ENCODE measurements at regions not wholly inside any gene's neighbourhood (a gene's known extent, or its start where the extent isn't known, plus 50 kb on each side); places are given as distances from the start of the nearest gene placed in this dataset.

GRCh38 chr1:147466543-147466942, 74.8 kb upstream of the BCL9 start:
- Histone ChIP-seq H3K4me1 (ENCODE audit: control insufficient read depth in 1 of 2, low read depth in 2 of 2) (no peaks in the 10 kb centered on the region), H3K4me3 (no peak overlapping the region), H3K27me3 (replicated peaks; ENCODE audit: insufficient read depth) (no peaks in the 10 kb centered on the region), H3K27ac (no peak overlapping the region), H3K36me3 (no peaks in the 10 kb centered on the region), H3K9me3 (no peaks in the 10 kb centered on the region)
- ATAC-seq (ENCODE audit: insufficient number of reproducible peaks, low FRiP score, low read depth) (no peak), DNase-seq (ENCODE audit: low spot score) (no peak)
- TF ChIP-seq CTCF (IDR thresholded peaks at IDR 0.05), result no peak

GRCh38 chr1:147470079-147470478, 71.2 kb upstream of the BCL9 start:
- no peaks in the 10 kb centered on the region for H3K9me3 ChIP-seq
- TF ChIP-seq CTCF (IDR thresholded peaks at IDR 0.05), result no peak
- H3K27me3 ChIP-seq (replicated peaks; ENCODE audit: insufficient read depth), result no peaks in the 10 kb centered on the region
- H3K36me3 ChIP-seq, result no peaks in the 10 kb centered on the region
- DNase-seq (ENCODE audit: low spot score), result no peak
- ATAC-seq (ENCODE audit: insufficient number of reproducible peaks, low FRiP score, low read depth), result no peak
- no peak overlapping the region for H3K27ac ChIP-seq
- no peak overlapping the region for H3K4me3 ChIP-seq
- H3K4me1 ChIP-seq (ENCODE audit: control insufficient read depth in 1 of 2, low read depth in 2 of 2), result no peaks in the 10 kb centered on the region

DNA sequence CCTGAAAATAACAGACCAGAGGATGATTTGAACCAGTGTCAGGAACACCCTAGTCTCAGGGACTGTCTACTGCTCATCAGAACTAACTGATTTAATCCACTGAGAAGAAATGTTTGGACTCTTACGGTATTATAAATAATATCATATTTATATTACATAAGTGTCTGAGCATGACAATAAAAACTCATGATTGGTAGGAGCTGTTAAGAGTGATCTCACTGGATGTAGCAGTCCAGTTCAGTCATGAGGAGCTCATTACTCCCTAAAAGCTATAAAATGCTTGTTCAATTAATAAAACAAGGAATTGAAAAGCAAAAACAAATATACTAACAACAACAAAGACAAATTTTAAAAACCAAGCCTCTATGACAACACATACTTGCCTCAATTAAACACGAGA, 68.8 kb upstream of the BCL9 start:
- Histone ChIP-seq H3K36me3 (no peaks in the 10 kb centered on the region), H3K9me3 (no peaks in the 10 kb centered on the region), H3K27ac (no peak overlapping the region), H3K4me1 (ENCODE audit: control insufficient read depth in 1 of 2, low read depth in 2 of 2) (no peaks in the 10 kb centered on the region), H3K27me3 (replicated peaks; ENCODE audit: insufficient read depth) (no peaks in the 10 kb centered on the region), H3K4me3 (no peak overlapping the region)
- ATAC-seq (ENCODE audit: insufficient number of reproducible peaks, low FRiP score, low read depth) (no peak), DNase-seq (ENCODE audit: low spot score) (no peak)
- TF ChIP-seq CTCF (IDR thresholded peaks at IDR 0.05), result no peak

GRCh38 chr1:147472966-147473732, 68.2 kb upstream of the BCL9 start:
- H3K27me3 ChIP-seq (replicated peaks; ENCODE audit: insufficient read depth), result no peaks in the 10 kb centered on the region
- no peak for TF ChIP-seq CTCF (IDR thresholded peaks at IDR 0.05)
- H3K4me1 ChIP-seq (ENCODE audit: control insufficient read depth in 1 of 2, low read depth in 2 of 2), result no peaks in the 10 kb centered on the region
- DNase-seq (ENCODE audit: low spot score) (no peak), ATAC-seq (ENCODE audit: insufficient number of reproducible peaks, low FRiP score, low read depth) (no peak)
- H3K9me3 ChIP-seq, result no peaks in the 10 kb centered on the region
- H3K27ac ChIP-seq, result no peak overlapping the region
- H3K4me3 ChIP-seq, result no peak overlapping the region
- H3K36me3 ChIP-seq, result no peaks in the 10 kb centered on the region

DNA sequence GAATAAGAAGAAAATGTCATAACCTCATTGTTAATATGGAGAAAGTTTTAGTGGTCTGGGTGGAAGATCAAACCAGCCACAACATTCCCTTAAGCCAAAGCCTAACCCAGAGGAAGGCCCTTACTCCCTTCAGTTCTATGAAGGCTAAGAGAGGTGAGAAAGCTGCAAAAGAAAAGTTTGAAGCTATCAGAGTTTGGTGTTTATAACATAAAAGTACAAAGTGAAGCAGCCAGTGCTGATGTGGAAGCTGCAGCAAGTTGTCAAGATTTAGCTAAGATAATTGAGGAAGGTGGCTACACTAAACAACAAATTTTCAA, 67.6 kb upstream of the BCL9 start:
- ATAC-seq (ENCODE audit: insufficient number of reproducible peaks, low FRiP score, low read depth), result no peak
- Histone ChIP-seq H3K4me3 (no peak overlapping the region), H3K27ac (no peak overlapping the region), H3K27me3 (replicated peaks; ENCODE audit: insufficient read depth) (no peaks in the 10 kb centered on the region), H3K9me3 (no peaks in the 10 kb centered on the region), H3K36me3 (no peaks in the 10 kb centered on the region), H3K4me1 (ENCODE audit: control insufficient read depth in 1 of 2, low read depth in 2 of 2) (no peaks in the 10 kb centered on the region)
- DNase-seq (ENCODE audit: low spot score), result no peak
- TF ChIP-seq CTCF (IDR thresholded peaks at IDR 0.05), result no peak

All from thoracic aorta (tissue), 2 donors.